NCI-H128 (cell line): ENCODE measurements at regions not wholly inside any gene's neighbourhood (a gene's known extent, or its start where the extent isn't known, plus 50 kb on each side); places are given as distances from the start of the nearest gene placed in this dataset.
"Not testable (repeated sequence)": the region's sequence is repeated elsewhere in the genome, so short reads cannot be mapped to it uniquely, and the experiment has no call there.

Experiments
- DNase-seq: peaks from one replicate; lab custom pipeline; 2025; ENCODE audit not compliant: unreplicated experiment; lab: John Stamatoyannopoulos, UW

DNA sequence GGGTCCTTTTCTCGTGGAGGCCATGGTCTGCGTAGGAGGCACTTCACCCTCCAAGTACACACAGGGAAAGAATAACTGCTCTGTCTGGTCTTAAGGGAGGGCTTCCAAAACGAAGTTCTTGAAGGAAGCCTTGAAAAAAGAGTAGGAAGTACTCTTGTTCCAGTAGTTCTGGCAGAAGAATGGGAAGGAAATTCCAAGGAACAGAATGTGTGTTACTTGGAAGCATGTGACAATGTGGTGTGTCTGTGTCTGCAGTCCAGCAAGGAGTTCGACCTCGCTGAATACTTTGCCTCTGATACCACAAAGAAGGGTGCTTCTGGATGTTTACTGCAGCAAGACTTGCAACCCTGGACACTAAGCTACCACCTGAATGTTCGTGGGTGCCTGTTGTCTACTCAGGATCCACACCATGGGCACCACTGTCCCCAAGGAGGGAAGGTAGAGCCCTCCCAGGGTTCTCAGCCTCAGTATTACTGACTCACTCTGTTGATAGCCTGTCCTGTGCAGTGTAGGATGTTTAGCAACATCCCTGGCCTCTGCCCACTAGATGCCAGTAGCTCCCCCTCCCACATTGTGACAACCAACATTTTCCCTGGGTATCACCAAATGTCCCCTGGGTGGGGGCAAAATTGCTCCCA is 471.6 kb upstream of the CDH4 start:
- DNase-seq: no peak

DNA sequence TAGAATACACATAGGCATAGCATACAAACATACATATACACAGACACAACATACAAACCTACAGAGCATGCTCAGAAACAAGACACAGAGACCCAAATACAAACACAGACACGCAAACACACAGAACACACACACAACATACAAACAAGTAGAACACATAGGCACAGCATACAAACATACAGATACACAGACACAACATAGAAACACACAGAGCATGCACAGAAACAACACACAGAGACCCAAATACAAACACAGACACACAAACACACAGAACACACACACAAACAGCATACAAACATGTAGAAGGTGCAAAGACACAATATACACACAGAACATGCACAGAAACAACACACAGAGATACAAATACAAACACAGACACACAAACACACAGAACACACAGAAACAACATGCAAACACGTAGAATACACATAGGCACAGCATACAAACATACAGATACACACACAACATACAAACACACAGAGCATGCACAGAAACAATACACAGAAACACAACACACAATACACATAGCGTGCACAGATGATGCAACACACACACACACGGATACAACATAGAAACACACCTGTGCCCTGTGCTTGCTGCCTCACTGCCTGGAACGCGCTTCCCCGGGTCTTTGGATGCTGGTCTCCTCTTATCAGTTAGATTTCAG is 469.0 kb upstream of the CDH4 start:
- no peak for DNase-seq

DNA sequence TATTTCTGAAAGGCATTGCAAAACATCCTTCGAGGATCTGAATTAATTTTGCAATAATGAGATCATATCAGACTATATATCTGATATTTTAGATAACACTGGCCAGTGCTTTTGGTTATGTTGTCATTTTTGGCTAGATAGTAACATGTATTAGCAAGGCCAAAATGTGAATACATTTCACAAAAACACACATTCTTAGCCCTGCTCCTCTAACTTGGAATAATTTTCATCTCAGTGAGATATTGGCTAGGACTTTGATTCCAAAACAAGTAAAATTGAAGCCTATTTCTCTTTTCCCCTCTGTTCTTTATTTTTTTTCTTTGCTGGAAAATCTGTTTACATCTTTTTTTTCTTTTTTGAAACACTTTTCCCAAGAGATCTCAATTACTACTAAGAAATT is 466.8 kb upstream of the CDH4 start:
- no peak for DNase-seq

DNA sequence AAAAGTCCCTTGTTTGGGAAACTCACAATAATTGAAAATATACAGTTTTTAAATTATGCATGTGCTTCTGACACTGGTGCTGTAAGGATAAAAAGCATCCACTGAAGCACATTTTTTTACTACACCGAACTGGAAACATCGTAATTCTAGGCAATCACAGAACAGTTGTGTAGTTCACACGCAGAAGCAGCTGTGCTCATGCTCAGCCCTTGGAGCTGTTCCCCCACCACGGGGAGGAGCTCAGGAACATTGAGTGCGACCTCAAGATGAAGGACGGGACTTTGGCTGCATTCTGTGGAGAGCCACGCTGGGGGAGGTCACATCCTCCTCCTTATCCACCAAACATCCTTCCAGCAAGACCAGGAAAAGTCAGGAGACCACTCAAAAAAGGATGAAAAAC is 466.3 kb upstream of the CDH4 start:
- DNase-seq: no peak

DNA sequence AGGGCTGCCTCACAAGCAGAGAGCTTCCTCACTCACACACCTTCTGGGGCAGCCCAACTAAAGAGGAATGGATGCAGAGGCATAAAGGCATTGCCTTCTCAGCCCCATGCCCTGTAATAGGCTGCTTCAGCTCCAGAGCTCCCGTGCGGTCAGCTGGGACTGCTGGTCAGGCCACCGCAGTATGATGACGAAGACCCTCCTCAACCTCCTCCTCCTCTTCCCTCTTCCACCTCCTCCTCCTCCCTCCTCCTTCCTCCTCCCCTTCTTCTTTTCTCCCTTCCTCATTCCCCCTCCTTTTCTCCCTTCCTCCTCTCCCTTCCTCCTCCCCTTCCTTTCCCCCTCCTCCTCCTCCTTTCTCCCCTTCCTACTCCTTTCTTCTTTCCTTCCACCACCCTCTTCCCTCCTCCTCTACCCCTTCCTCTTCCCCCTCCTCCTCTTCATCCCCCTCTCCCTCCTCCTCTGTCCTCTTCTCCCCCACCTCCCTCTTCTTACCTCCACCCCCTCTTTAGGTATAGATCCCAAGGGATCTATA is 465.3 kb upstream of the CDH4 start:
- no peak for DNase-seq

DNA sequence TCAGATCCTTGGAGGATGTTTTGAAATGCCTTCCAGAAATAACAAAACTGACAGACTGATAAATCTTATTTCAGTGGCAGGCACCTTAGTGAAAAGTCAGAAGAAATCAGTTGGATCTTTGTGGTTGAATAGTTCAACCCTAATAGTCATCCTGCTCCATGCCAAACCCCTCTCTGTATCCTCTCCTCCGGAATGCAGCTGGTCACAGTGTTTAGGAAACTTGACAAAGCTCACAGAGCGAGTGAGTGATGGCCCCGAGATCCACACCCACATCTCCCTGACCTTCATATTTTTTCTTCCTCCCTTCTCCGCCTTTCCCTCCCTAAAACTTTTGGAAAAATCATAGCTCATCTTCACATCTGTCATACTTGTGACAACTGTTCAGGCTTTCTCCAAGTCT is 464.8 kb upstream of the CDH4 start:
- no peak for DNase-seq

DNA sequence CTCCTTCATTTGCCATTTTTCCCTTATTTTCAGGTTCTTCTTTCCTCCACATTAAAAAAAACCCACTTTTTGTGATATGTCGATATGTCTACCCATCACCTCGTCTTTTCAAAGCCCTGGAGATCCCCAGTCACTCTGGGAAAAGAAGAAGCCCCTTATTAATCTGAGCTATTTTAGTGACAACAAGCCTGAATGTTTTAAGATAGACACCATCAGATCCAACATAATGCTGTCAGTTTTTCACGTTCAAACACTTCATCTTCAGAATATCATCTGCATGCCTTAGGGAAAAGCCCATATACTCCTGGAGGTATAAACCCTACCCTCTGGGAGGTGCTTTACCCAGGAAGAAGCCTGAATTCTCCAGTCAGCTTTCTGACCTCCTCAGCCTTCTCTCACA is 464.0 kb upstream of the CDH4 start:
- DNase-seq: no peak

DNA sequence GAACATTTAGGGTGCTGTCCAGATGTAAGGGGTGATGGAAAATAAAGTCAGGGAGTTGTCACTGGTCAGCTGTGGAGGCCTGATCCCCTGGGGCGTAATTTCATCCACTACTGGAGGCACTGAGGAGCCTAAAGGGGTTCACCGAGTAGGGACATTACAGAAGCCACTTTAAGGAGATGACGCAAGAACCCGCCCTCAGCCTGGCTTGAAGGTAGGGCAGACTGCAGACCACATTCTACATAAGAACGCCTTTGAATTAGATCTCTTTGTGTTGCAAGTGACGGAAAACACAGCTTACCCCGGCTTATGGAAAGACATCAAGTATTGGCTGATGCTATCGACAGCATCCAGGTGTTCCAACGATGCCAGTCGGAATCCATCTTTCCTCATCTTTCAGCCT is 462.7 kb upstream of the CDH4 start:
- DNase-seq: no peak

DNA sequence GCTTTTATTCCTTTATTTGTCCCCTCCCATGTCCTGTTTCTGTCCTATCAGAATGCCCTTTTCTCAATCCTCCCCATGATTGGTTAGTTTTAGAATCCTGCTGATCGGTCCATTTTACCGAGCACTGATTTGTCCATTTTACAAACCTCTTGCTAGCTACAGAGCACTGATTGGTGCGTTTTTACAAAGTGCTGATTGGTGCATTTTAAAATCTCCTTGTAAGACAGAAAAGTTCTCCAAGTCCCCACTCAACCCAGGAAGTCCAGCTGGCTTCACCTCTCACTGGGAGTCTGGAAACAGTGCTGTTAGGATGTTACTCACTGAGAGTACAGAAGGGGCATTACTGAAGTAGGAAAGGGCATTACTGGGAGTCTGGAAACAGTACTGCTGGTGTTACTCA is 461.7 kb upstream of the CDH4 start:
- DNase-seq: not testable (repeated sequence)

DNA sequence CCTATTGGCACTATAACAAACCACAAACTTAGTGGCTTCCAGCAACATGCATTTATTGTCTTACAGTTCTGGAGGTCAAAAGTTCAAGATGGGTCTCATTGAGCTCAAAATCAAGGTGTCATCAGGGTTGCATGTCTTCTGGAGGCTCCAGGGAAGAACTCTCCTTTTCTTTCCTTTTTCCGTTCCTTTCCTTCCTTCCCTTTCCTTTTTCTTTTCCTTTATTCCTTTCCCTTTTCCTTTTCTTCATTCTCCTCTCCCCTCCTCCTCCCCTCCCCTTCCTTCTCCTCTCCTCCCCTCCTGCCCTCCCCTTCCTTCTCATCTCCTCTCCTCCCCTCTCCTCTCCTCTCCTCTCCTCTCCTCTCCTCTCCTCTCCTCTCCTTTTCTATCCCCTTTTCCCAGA is 460.2 kb upstream of the CDH4 start:
- no peak for DNase-seq

DNA sequence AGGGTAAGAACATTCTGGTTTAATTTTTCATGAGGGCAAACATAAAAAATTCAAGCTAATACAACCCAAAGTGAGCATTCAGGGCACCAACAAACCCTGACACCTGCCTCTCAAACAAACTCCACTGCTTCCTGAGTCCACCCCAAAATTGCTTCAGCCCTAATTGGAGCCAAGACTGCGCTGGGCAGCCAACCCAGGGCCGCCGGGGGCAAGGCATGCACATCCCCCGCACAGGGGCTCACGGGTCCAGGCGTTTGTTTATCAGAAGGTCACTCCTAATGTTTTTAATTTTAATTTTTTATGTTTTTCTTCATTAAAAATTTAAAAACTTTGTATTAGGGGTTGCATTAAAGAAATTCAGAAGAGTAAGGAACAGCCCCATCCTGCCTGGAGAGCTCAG is 459.1 kb upstream of the CDH4 start:
- no peak for DNase-seq

DNA sequence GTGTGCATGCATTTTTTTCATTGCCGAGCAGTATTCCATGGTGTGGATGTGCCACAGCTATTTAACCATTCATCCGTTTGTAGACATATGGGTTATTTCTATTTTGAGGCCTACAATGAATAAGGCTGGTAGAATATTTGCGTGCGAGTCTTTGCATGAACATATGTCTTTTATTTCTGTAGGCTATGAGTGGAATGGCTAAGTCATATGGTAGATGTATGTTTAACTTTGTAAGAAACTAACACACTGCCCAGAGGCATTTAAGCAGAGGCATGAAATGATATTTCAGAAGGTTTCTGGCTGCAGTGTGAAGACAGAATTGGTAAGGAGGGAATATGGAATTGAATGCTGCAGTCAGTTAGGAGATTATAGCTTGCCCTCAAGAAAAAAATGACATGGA is 457.4 kb upstream of the CDH4 start:
- DNase-seq: no peak

DNA sequence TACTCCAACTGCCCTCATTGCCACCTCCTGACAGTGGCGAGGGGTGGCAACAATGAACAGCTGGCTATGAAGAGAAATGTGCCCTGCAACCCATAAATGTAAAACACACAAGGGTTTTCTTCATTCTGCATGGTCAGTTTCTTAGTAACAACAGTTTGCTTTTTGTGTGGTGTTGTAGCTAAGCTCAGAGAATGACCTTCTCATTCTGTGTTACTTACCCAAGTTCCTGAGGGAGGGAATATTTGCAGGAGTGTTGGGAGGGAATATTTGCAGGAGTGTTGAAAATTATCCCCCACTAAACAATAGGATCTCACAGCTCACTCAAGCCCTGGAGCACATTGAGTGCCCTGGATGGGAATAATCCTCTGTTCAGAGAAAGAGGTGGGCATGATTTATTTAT is 456.4 kb upstream of the CDH4 start:
- no peak for DNase-seq

DNA sequence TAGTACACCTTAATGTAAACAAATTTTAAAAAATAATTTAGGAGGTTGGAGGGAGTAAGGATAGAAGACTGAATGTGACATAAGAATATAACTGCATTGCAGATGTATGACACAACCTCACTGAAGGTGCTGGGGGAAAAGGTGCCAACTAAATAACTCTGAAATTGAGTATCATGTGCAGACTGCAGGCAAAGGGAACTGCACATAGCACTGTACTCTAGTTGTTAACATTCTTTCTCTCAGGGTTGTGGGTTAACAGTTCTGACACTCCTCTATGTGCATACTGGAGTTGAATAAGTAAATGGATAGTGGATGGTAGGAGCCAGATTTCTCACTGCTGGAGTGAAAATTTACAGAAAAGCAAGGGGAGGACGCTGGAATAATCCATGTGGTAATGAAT is 451.9 kb upstream of the CDH4 start:
- DNase-seq: no peak

DNA sequence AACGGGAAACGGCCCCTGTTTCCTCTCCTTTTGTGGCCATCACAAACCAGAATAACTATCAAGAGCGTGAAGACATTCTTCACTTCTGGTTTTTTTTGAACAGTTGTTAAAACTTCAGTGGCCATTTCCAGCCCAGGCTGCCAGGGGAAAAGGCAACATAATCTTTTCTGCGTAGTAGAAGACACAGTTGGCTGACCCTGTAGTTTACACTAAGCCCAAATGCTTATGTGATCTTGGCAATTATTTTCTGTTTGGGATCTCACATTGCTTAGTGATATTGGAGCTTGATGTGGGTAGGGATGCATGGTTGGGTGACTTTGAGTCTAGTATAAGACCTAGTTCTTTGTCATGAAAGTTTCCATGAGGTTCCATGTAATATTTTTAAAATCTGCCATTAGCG is 449.4 kb upstream of the CDH4 start:
- no peak for DNase-seq

DNA sequence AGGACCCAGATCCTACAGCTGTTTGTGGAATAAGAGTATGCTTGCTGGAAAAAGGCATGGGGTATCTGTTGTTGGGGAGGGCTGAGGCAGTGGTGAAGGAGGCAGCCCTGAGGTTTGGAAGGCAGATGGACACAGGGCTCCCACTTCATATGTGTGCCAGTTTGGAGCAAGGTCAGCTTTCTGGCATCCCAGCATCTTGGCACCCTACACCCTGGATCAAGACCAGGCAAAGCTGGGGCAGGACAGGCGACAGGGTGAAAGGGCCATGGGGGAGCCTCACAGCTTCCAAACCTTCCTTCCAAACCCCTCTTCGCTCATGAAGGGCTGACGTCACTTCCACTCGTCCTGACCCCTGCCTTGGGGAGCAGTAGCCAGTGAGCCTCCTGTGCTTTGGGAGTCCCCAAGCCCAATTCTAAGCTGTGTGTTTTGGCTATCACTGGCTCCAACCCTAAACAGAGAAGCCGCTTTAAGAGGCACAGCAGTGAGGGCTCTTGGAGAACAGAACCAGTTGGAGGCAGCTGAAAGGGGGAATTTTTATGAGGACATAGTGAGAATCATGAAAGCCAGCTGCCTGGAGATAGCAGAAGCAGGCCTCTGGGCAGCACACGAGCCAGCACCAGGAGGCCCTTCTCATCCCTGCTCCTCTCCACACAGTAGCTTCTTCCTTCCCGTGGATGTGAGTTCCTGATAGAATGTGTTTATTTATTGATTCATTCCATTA is 448.6 kb upstream of the CDH4 start:
- DNase-seq: no peak

DNA sequence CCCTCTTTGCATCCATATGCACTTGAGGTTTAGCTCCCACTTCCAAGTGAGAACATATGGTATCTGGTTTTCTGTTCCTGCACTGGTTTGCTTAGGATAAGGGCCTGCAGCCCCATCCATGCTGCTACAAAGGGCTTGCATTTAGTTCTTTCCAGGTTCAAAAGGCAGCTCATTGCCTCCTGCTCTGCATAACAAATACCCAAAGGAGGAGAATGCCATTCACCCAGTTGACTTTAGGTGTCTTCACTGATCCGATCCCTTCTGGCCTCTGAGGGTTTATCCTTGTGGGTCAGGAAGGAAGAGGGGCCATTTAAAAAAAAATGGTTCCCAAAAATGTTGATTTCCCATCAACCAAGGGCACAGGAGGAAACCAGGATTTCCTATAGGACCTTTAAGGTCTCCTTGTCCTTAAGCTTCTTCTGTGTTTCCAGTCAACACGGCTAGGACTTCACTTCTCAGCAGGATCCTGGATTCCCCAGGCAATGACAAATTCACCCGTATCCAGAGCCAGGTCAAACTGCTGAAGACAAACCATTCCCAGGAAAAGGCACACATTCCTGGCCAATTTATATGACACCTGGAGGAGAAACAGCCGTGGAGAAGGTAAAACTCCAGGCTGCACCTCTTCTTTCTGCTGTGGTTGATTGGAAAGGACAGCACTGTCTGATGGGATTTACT is 447.7 kb upstream of the CDH4 start:
- no peak for DNase-seq

DNA sequence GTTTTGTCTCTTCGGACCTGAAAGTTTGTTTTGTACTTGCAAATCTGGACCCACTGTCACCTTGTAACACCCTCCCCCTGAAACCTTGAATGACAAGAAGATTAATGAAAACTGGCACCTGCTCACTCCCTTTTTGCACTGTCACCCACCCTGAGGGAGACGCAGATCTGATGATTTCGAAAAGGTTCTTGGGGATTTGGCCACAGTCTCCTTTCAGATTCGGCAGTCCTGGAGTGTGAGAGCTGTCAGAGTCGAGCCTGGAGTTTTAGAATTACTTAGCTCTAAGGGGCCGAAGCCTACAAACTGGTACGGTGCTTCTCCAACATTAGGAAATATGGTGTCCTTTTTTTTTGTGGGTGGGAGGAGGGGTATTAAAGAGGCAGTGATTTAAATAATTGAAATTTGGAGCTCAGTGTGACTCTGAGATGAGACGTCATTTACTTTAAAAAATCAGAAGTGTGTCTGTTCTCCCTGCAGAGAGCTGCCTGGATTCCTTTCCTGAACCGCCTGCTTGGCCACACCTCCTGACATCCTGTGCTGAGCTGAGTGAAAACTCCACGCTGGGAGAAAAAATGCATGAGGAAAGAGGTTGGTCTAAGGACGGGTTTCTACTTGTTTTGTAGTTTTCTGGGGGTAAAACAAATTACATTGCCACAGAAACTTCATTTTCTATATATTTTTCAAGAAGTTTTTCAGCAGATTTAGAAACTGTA is 447.0 kb upstream of the CDH4 start:
- DNase-seq: no peak

DNA sequence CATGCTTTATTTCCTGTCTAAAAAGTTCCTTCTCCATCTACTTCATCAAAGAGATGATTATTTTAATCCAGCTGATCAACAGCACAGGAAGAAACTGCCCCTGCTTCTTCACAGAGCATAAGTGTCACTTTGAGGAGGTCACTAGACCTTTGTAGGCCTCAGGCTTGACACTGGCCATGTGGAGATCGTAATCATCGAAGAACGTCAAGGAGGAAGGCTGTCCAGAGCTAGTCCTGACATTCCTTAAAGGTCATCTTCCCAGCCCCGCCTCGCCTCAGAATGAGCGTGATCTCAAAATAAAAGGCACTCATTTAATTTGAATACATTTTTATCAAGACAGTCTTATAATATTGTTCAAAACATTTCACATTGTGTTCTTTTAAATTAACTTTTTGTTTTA is 445.7 kb upstream of the CDH4 start:
- no peak for DNase-seq

DNA sequence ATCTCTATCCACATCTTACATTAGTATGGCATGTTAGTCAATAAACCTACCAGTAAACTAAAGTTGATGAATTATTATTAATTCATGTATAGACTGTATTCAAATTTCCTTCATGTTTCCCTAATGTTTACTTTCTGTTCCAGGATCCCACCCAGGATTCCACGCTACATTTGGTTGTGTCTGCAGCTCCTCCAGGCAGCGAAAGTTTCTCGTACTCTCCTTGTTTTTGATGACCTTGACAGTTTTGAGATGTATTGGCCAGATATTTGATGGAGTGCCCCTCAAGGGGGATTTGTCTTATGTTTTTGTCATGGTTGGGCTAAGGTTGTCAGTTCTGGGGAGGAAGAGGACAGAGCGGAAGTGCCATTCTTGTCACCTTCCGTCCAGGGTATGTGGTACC is 445.2 kb upstream of the CDH4 start:
- DNase-seq: no peak

DNA sequence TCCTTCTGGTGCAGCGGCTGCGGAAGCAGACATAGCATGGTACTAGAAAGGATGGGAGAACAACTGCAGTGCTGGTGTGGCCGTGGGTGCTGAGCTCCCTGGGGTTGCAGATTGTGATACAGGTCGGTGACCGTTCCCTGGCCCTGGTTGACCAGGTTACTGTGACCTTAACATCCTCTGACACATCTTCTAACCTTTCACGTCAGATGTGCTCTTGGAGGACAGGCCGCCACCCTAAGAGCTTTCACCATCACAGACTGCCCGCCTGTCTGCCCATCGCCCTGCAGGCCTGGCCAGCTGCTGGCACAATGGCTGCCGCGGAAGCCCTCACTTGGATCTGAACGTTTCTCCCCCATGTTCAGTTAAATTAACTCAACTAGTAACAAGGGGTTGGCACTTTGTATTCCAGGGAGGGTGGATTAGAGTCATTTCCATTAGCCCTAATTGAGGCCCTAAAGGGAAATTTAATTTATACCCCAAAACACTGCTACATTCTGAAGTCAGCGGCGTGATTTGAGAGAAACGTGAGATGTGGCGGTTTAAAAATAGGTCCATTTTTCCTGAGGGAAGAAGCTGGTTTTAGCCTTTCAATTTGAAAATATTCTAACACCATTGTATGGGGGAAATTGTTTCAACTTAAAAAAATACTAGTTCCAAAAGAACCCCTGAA is 443.9 kb upstream of the CDH4 start:
- DNase-seq: no peak
